H54 (cell line): ENCODE measurements at regions not wholly inside any gene's neighbourhood (a gene's known extent, or its start where the extent isn't known, plus 50 kb on each side); places are given as distances from the start of the nearest gene placed in this dataset.
A peak's percentile ranks its signal among the peaks of the same experiment; 100 is the strongest.

ENCODE experiments used
- DNase-seq: peaks from one replicate; pipeline ENCODE4 v3.0.0; 2011; ENCODE audit warnings: low spot score, mixed read lengths; ENCODE audit not compliant: insufficient read length
- FAIRE-seq: peaks from 3 replicates; lab custom pipeline; 2011; peaks lifted over from hg19 to GRCh38; lab: Jason Lieb, UNC
- POLR2A ChIP-seq: IDR thresholded peaks from 2 replicates; pipeline ENCODE4 v1.6.1; 2011; ENCODE audit warnings: low read depth, mild to moderate bottlenecking, low read length

GRCh38 chr12:18207266-18207665 lies 54.1 kb upstream of the PIK3C2G start:
- no peak for TF ChIP-seq POLR2A

DNA sequence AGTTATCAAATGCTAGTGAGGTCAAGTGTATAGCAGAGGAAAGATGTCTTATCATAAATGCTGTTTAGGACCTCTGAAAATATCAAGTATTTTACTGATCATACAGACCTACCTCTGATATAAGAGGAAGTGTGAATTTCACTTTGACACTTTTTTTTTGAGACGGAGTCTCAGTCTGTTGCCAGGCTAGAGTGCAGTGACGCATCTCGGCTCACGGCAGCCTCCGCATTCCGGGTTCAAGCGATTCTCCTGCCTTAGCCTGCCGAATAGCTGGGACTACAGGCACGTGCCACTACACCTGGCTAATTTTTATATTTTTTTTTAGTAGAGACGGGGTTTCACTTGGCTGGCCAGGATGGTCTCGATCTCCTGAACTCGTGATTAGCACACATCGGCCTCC lies 55.1 kb upstream of the PIK3C2G start:
- FAIRE-seq = no peak
- no peak for TF ChIP-seq POLR2A
- DNase-seq = no peak

More at GRCh38 chr12:18207266-18207665, 54.1 kb upstream of the PIK3C2G start:
- FAIRE-seq (no peak), DNase-seq (no peak)

GRCh38 chr12:18204053-18204452 lies 57.3 kb upstream of the PIK3C2G start:
- no peak for FAIRE-seq

DNA sequence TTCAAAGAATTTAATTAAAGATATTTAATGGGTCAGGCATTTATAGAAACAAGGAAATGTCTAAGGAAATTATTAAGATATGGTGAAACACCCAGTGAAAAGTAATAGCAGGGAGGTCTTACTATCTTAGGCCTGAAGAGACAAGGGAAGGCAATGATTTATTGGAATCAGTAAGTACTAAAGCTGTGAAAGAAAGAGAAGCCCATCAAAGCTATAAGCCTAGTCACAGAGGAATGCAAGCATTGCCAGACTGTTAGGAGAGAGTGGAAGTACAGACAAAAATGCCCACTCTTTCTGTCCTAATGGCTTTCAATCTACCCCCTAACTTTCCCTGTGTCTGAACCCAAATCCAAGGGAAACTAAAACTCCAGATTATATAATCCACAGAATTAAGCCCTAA lies 69.2 kb upstream of the PIK3C2G start:
- DNase-seq (no peak), FAIRE-seq (no peak)
- TF ChIP-seq POLR2A = no peak

More at GRCh38 chr12:18204053-18204452, 57.3 kb upstream of the PIK3C2G start:
- no peak for TF ChIP-seq POLR2A
- no peak for DNase-seq

DNA sequence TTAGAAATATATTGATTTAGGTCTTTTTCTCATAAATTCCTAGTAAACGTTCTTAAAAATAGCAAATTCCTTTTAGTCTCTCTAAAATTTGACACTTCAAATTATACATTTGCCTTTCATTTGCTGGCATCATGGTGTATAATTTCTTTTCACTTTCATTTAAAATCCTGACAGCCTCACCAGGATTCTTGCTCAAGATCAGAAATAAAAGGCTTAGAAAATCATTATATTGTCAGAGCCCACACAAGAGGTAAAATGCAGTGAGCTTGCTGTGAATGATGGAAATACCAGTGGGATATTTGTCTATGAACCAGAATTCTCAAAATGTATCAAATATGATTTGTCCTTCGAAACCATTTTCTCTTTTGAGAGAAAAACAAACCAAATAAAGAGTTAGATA lies 78.2 kb upstream of the PIK3C2G start:
- no peak for DNase-seq
- no peak for FAIRE-seq

DNA sequence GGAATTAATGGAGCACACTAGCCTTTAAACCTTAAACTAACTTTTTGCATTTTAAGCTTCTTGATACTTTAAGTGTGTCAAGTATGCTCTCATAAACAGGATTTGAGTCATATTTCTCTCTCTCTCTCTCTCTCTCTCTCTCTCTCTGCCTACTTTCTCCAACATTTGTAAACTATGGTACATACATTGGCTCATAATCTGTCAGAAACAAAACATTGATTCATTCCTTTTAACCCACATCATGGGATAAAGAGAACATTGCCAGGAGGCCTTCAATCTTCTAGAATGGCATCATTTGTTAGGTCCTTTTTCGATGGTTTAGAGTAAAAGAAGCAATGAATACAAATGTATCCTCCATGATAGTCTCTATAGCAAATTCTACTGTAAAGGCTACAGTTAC lies 81.6 kb upstream of the RERGL start:
- no peak for TF ChIP-seq POLR2A
- DNase-seq = no peak
- FAIRE-seq = no peak

More for the DNA sequence above, 78.2 kb upstream of the PIK3C2G start:
- no peak for TF ChIP-seq POLR2A

DNA sequence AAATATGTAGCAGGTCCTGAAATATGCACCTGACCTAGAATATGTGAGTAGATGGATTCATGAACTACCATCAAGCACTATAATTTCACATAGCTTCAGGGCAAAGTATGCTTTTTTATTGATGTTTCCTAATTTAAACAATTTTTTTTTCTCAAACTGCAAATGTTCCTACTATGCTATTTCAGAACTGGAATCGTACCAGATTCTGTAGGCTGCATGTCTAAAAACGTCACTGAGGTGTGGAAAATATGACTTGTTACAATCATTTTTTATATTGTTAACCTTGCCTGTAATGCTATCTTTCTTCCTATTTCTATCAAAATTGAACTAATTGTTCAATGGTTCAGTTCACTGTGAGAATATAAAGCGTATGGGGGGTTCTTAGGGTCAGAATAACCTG lies 78.0 kb upstream of the RERGL start:
- FAIRE-seq (no peak), DNase-seq (no peak)

GRCh38 chr12:18165889-18166288 lies 75.9 kb upstream of the RERGL start:
- DNase-seq (no peak), FAIRE-seq (no peak)
- TF ChIP-seq POLR2A = no peak

More for the DNA sequence above, 78.0 kb upstream of the RERGL start:
- no peak for TF ChIP-seq POLR2A

GRCh38 chr12:18165422-18165871 lies 75.5 kb upstream of the RERGL start:
- DNase-seq (peak; percentile 3), FAIRE-seq (peak; percentile 95)
- TF ChIP-seq POLR2A = no peak

GRCh38 chr12:18160901-18161300 lies 70.9 kb upstream of the RERGL start:
- DNase-seq (no peak), FAIRE-seq (no peak)
- TF ChIP-seq POLR2A = no peak

DNA sequence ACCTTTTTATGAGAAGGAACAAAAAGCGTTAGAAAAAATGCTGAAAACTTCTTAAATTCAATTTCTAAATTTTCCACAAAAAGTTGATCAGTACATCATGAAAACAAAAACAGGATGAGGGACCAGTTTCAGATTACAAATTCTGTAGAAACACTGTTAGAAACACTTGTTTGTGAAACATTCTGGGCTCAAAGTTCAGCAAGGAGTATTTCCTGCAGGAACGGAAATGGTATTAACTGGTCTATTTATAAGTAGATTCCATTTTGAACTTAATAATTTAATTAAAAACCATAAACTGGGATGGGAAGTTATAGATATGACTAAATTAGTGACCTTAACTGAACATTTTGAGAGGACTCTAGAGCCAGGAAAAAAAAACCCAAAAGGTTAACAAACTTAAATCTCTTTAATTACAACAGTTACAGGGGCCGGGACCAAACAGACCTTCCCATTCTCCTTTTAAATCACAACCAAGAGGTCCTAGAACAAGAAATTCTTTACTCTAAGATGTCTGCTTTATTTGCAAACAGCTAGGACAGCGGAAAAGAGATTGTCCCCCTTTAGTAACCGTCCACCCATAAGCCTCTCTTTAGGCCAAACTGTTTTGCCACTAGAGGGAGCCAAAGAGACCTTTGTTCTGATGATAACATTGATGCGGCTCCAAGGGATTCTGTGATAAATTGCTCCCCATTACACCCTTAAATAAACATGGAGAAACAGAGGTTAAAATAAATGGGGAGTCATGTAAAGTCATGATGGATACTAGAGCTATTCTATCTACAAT lies 69.0 kb upstream of the RERGL start:
- FAIRE-seq = peak; percentile 38
- DNase-seq = no peak
- no peak for TF ChIP-seq POLR2A

DNA sequence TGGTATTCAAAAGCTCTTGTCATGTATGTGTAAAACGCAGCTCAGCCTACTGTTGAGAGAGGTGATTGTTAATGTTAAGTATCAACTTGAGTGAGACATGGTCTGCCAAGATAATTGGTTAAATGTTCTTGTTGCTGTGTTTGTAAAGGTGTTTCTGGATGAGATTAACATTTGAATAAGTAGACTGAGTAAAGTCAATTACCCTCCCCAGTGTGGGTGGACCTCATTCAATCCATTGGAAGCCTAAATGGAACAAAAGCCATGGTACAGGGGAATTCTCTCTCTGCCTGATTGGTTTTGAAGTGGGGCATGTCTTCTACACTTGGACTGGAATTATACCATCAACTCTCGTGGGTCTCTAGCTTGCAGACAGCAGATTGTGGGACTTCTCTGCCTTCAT lies 63.8 kb upstream of the RERGL start:
- DNase-seq (no peak), FAIRE-seq (no peak)
- TF ChIP-seq POLR2A = no peak

GRCh38 chr12:18151036-18151435 lies 61.0 kb upstream of the RERGL start:
- DNase-seq (no peak), FAIRE-seq (no peak)
- no peak for TF ChIP-seq POLR2A

- no peak for FAIRE-seq
These were observed 59.0 kb upstream of the RERGL start for GRCh38 chr12:18148961-18149360.

GRCh38 chr12:18146363-18146762 lies 56.4 kb upstream of the RERGL start:
- no peak for FAIRE-seq
- no peak for TF ChIP-seq POLR2A
- DNase-seq = no peak

More at GRCh38 chr12:18148961-18149360, 59.0 kb upstream of the RERGL start:
- no peak for TF ChIP-seq POLR2A
- DNase-seq = no peak
